Right lobe of liver (tissue), 4 donors: ENCODE measurements at regions not wholly inside any gene's neighbourhood (a gene's known extent, or its start where the extent isn't known, plus 50 kb on each side); places are given as distances from the start of the nearest gene placed in this dataset.

Experiments used
- CTCF ChIP-seq, 4 donors: fragments of 200-600 bp in 3 of 4; fragments of 450-650 bp in 1 of 4; IDR thresholded peaks; one replicate each; pipeline versions ENCODE4 v1.5.1 to v1.8.0; 2016 to 2022; ENCODE audit warnings: antibody characterized with exemption in 4 of 4, mild to moderate bottlenecking in 2 of 4
- POLR2A ChIP-seq: fragments of 450-650 bp; IDR thresholded peaks from one replicate; pipeline ENCODE4 v1.6.1; 2017; ENCODE audit warnings: antibody characterized with exemption, mild to moderate bottlenecking
- donor health status: DM: no; HTN: no; CAD: no.
- donor health status: DM: no; HTN: no; CAD: no.
- donor health status: DM: no; HTN: yes; CAD: no.

- TF ChIP-seq CTCF (IDR thresholded peaks at IDR 0.05) (no peak), POLR2A (no peak)
Measured at GRCh38 chr3:40765884-40766283, 241.1 kb downstream of the ZNF621 start.
